Stimulated activated CD4-positive, alpha-beta T cell treated with anti-CD3 and anti-CD28 coated beads, Interleukin-2, amount 100 ng/mL, for 48 hours (primary cell): ENCODE measurements at regions not wholly inside any gene's neighbourhood (a gene's known extent, or its start where the extent isn't known, plus 50 kb on each side); places are given as distances from the start of the nearest gene placed in this dataset.
"Not testable (repeated sequence)": the region's sequence is repeated elsewhere in the genome, so short reads cannot be mapped to it uniquely, and the experiment has no call there.

Experiments used
- DNase-seq, 2 donors: peaks; one replicate each; pipeline ENCODE4 v3.0.0-alpha.2; 2020

- DNase-seq: no peak
Measured at GRCh38 chr14:81584495-81584894, 50.8 kb upstream of the SEL1L start.

GRCh38 chr14:81589381-81590065, 55.9 kb upstream of the SEL1L start:
- DNase-seq: peak in 1 of 2 donors; percentile 6

- no peak for DNase-seq
Measured at GRCh38 chr14:81591266-81591665, 57.6 kb upstream of the SEL1L start.

GRCh38 chr14:81594012-81594411, 60.4 kb upstream of the SEL1L start:
- DNase-seq: no peak

- DNase-seq: no peak
Measured at GRCh38 chr14:81605660-81606059, 72.0 kb upstream of the SEL1L start.

- no peak for DNase-seq
Measured at GRCh38 chr14:81613341-81614045, 79.8 kb upstream of the SEL1L start.

GRCh38 chr14:81614302-81614701, 80.6 kb upstream of the SEL1L start:
- not testable (repeated sequence) for DNase-seq

- no peak for DNase-seq
Measured at GRCh38 chr14:81618695-81619094, 85.0 kb upstream of the SEL1L start.

GRCh38 chr14:81619816-81620215, 86.2 kb upstream of the SEL1L start:
- no peak for DNase-seq

GRCh38 chr14:81623771-81624396, 90.2 kb upstream of the SEL1L start:
- DNase-seq: not testable (repeated sequence)

GRCh38 chr14:81625343-81625742, 91.7 kb upstream of the SEL1L start:
- no peak for DNase-seq

- no peak for DNase-seq
Measured at GRCh38 chr14:81632157-81632556, 98.5 kb upstream of the SEL1L start.

- no peak for DNase-seq
Measured at GRCh38 chr14:81633496-81633895, 99.8 kb upstream of the SEL1L start.

- no peak for DNase-seq
Measured at GRCh38 chr14:81637639-81638038, 104.0 kb upstream of the SEL1L start.

- DNase-seq: no peak
Measured at GRCh38 chr14:81638656-81639280, 105.1 kb upstream of the SEL1L start.

- no peak for DNase-seq
Measured at GRCh38 chr14:81653626-81654025, 120.0 kb upstream of the SEL1L start.

GRCh38 chr14:81655423-81656314, 122.0 kb upstream of the SEL1L start:
- no peak for DNase-seq

- DNase-seq: no peak
Measured at GRCh38 chr14:81656811-81657210, 123.2 kb upstream of the SEL1L start.

GRCh38 chr14:81662066-81662465, 128.4 kb upstream of the SEL1L start:
- DNase-seq: no peak

- no peak for DNase-seq
Measured at GRCh38 chr14:81662570-81663197, 129.0 kb upstream of the SEL1L start.

- no peak for DNase-seq
Measured at GRCh38 chr14:81668626-81669274, 135.1 kb upstream of the SEL1L start.

- DNase-seq: no peak
Measured at GRCh38 chr14:81669308-81669707, 135.7 kb upstream of the SEL1L start.
